SU-DHL-6 (cell line): ENCODE measurements at regions not wholly inside any gene's neighbourhood (a gene's known extent, or its start where the extent isn't known, plus 50 kb on each side); places are given as distances from the start of the nearest gene placed in this dataset.

Experiments
- CTCF ChIP-seq: fragments of 200-600 bp; sonication (generic); IDR thresholded peaks from one replicate; pipeline ENCODE4 v1.5.1; 2017; ENCODE audit warnings: antibody characterized with exemption, mild to moderate bottlenecking, low read length, moderate library complexity; ENCODE audit not compliant: insufficient read depth, poor library complexity, severe bottlenecking
- EZH2phosphoT487 ChIP-seq: fragments of 200-600 bp; sonication (generic), shearing (Covaris generic); conservative IDR thresholded peaks from 2 replicates; pipeline ENCODE4 v1.6.1; 2018; ENCODE audit warnings: mild to moderate bottlenecking, antibody characterized with exemption, low read length, moderate library complexity, mixed read lengths

DNA sequence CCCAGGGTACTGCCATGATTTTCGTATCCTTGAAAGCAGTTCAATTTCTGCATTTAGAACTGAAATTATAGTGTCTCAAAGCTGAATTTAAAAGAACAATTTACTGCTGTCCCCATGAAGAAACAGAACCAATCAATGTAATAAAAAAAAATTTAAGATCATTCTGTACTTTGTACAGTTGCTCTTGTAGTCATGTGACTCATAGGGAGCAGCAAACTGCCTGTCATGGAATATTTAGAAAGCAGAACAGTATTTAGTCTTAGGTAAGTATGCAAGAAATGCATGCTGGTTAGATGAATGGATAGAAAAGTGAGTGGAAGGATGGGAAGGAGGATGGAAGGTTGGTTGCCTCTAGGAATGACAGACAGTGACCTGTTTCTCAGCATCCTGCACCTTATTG is 450.9 kb downstream of the RAB38 start:
- TF ChIP-seq CTCF (no peak), EZH2phosphoT487 (no peak)
